ENCODE measurements at regions not wholly inside any gene's neighbourhood (a gene's known extent, or its start where the extent isn't known, plus 50 kb on each side); places are given as distances from the start of the nearest gene placed in this dataset.

- TF ChIP-seq CTCF (IDR thresholded peaks at IDR 0.05) (no peak), POLR2AphosphoS5 (IDR thresholded peaks at IDR 0.05) (no peak), POLR2A (IDR thresholded peaks at IDR 0.05) (no peak), EP300 (IDR thresholded peaks at IDR 0.05) (no peak)
- WGBS, 2 donors: 80 to 81% methylated on average over 2 of the region's 2 CpGs
Observed at GRCh38 chr2:104599787-104600510, 254.0 kb upstream of the POU3F3 start.

DNA sequence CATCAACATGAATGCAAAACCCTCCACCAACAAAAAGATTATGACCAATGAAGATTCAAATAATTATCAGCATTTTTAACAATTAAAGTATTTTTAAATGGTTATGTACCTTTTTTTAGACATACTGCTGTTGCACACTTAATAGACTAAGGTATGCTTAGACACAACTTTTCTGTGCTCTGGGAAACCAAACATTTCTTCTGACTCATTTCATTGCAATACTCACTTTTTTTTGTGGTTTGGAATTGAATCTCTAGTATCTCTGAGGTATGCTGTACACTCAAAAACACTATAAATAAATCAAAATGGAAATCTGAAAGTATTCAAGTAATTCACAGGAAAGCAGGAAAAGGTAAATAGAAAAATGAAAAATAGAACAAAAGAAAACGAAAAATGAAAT lies 247.9 kb upstream of the POU3F3 start:
- Histone ChIP-seq H3K4me3 (no peak overlapping the region), H3K4me1 (no peaks in the 10 kb centered on the region)

More at GRCh38 chr2:104599787-104600510, 254.0 kb upstream of the POU3F3 start:
- H3K4me3 ChIP-seq: no peak overlapping the region
- no peaks in the 10 kb centered on the region for H3K4me1 ChIP-seq
- DNase-seq: no peak
- no peaks in the 10 kb centered on the region for H3K27me3 ChIP-seq
- ATAC-seq (ENCODE audit: low FRiP score in 2 of 2): no peak
- H3K9me3 ChIP-seq: peaks cover 0 to 9% (median 0%) of the 10 kb centered on the region in 4 donors
- no peaks in the 10 kb centered on the region for H3K36me3 ChIP-seq
- H3K27ac ChIP-seq: no peak overlapping the region

GRCh38 chr2:104616856-104617255 lies 237.1 kb upstream of the POU3F3 start:
- whole genome bisulfite sequencing, 2 donors: 90 to 95% methylated on average over 3 of the region's 3 CpGs
- Histone ChIP-seq H3K4me1 (no peaks in the 10 kb centered on the region), H3K27me3 (no peaks in the 10 kb centered on the region), H3K9me3 (no peaks in the 10 kb centered on the region), H3K4me3 (no peak overlapping the region), H3K36me3 (no peaks in the 10 kb centered on the region), H3K27ac (no peak overlapping the region)
- no peak for ATAC-seq (ENCODE audit: low FRiP score in 2 of 2)
- no peak for DNase-seq
- TF ChIP-seq POLR2A (IDR thresholded peaks at IDR 0.05): no peak
- TF ChIP-seq EP300 (IDR thresholded peaks at IDR 0.05): no peak
- no peak for TF ChIP-seq CTCF (IDR thresholded peaks at IDR 0.05)
- TF ChIP-seq POLR2AphosphoS5 (IDR thresholded peaks at IDR 0.05): no peak

More for the DNA sequence above, 247.9 kb upstream of the POU3F3 start:
- H3K36me3 ChIP-seq: no peaks in the 10 kb centered on the region
- ATAC-seq (ENCODE audit: low FRiP score in 2 of 2) (no peak), DNase-seq (no peak)
- no peak overlapping the region for H3K27ac ChIP-seq
- TF ChIP-seq CTCF (IDR thresholded peaks at IDR 0.05): no peak
- 73 to 84% methylated on average over 1 of the region's 1 CpG for WGBS, 2 donors
- H3K9me3 ChIP-seq: peaks cover 0 to 17% (median 2%) of the 10 kb centered on the region in 4 donors
- H3K27me3 ChIP-seq: no peaks in the 10 kb centered on the region

DNA sequence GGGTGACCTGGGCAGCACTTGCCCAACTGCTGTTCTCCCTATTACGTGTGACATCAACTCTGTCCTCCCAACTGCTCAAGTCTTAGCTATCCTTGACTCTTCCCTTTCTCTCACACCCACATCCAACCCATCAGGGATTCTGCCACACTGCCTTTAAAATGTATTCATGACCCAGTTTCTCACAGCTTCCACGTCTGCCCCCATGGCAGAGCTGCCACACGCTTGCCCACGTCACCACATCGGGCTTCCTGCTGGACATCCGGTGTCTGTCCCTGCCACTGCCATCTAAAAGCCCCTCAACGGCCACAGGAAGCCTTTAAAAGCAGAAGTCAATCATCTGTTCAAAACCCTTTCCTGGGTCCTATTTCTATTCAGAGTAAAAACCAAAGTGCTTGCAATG lies 233.1 kb upstream of the POU3F3 start:
- DNase-seq: peak in 1 of 2 donors; percentile 6
- TF ChIP-seq CTCF (IDR thresholded peaks at IDR 0.05) (no peak), POLR2AphosphoS5 (IDR thresholded peaks at IDR 0.05) (no peak), POLR2A (IDR thresholded peaks at IDR 0.05) (no peak), EP300 (IDR thresholded peaks at IDR 0.05) (no peak)
- peak in 1 of 2 donors; percentile 11 for ATAC-seq (ENCODE audit: low FRiP score in 2 of 2)
- Histone ChIP-seq H3K9me3 (no peaks in the 10 kb centered on the region), H3K36me3 (no peaks in the 10 kb centered on the region), H3K27ac (no peak overlapping the region), H3K4me3 (no peak overlapping the region), H3K27me3 (no peaks in the 10 kb centered on the region), H3K4me1 (no peaks in the 10 kb centered on the region)
- 47 to 58% methylated on average over 7 of the region's 7 CpGs for WGBS, 2 donors

DNA sequence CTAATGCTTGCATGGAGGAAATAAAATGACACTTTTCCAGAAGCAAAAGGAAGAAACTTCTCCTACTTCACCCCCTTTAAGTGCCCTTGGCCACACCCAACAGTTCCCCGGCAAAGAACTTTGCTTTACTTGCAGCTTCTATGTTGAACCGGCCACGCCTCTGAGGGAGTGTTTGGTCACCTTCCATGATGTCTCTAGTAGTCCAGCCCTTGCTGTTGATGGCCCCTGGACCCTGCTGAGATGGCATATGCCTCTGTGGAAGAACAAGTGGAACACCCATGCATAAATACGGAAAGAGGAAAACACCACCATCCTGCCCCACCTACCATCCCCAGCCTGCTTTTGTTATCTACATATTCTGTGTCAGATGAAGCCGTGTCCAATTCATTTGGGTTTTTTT lies 218.3 kb upstream of the POU3F3 start:
- Histone ChIP-seq H3K36me3 (no peaks in the 10 kb centered on the region), H3K9me3 (no peaks in the 10 kb centered on the region), H3K4me3 (no peak overlapping the region), H3K27me3 (no peaks in the 10 kb centered on the region), H3K27ac (no peak overlapping the region), H3K4me1 (no peaks in the 10 kb centered on the region)
- DNase-seq: no peak
- WGBS, 2 donors: 67 to 78% methylated on average over 5 of the region's 5 CpGs
- ATAC-seq (ENCODE audit: low FRiP score in 2 of 2): no peak
- TF ChIP-seq CTCF (IDR thresholded peaks at IDR 0.05): no peak
- no peak for TF ChIP-seq POLR2A (IDR thresholded peaks at IDR 0.05)
- TF ChIP-seq POLR2AphosphoS5 (IDR thresholded peaks at IDR 0.05): no peak
- no peak for TF ChIP-seq EP300 (IDR thresholded peaks at IDR 0.05)

Data from upper lobe of left lung (tissue), 6 donors.